MM.1S (cell line): ENCODE measurements at regions not wholly inside any gene's neighbourhood (a gene's known extent, or its start where the extent isn't known, plus 50 kb on each side); places are given as distances from the start of the nearest gene placed in this dataset.

Source experiments
- DNase-seq: peaks from one replicate; pipeline ENCODE4 v3.0.0-alpha.2; 2015
- H2AFZ ChIP-seq: fragments of 300-600 bp; sonication (generic); 2 replicates; pipeline ENCODE4 v1.6.0; 2016; ENCODE audit warnings: antibody characterized with exemption, low read length
- H3F3A ChIP-seq: fragments of 300-600 bp; sonication (generic); 2 replicates; pipeline ENCODE4 v1.6.1; 2016; ENCODE audit warnings: mild to moderate bottlenecking, antibody characterized with exemption, low read length, moderate library complexity, mixed read lengths; ENCODE audit not compliant: insufficient read depth
- H3K27ac ChIP-seq: fragments of 300-600 bp; sonication (generic); 2 replicates; pipeline ENCODE4 v1.5.1; 2016; ENCODE audit warnings: mild to moderate bottlenecking, low read length
- H3K27me3 ChIP-seq: fragments of 300-600 bp; sonication (generic); replicated peaks from 2 replicates; pipeline ENCODE4 v1.6.0; 2016; ENCODE audit warnings: low read length; ENCODE audit not compliant: insufficient read depth
- H3K36me3 ChIP-seq: fragments of 300-600 bp; sonication (generic); replicated peaks from 2 replicates; pipeline ENCODE4 v1.6.1; 2016; ENCODE audit warnings: mild to moderate bottlenecking, low read length, mixed read lengths; ENCODE audit not compliant: insufficient read depth
- H3K4me1 ChIP-seq: fragments of 300-600 bp; sonication (generic); 2 replicates; pipeline ENCODE4 v1.6.1; 2016; ENCODE audit warnings: low read length, mixed read lengths
- H3K4me2 ChIP-seq: fragments of 300-600 bp; sonication (generic); 2 replicates; pipeline ENCODE4 v1.6.0; 2016; ENCODE audit warnings: low read depth, low read length
- H3K4me3 ChIP-seq: fragments of 300-600 bp; sonication (generic); 2 replicates; pipeline ENCODE4 v1.5.1; 2016; ENCODE audit warnings: low read length, mixed read lengths
- H3K79me2 ChIP-seq: fragments of 300-600 bp; sonication (generic); 2 replicates; pipeline ENCODE4 v1.6.1; 2016; ENCODE audit warnings: mixed run types, low read length, mixed read lengths
- H3K9ac ChIP-seq: fragments of 300-600 bp; sonication (generic); 2 replicates; pipeline ENCODE4 v1.6.1; 2016; ENCODE audit warnings: low read length, mixed read lengths
- H3K9me2 ChIP-seq: fragments of 300-600 bp; sonication (generic); replicated peaks from 2 replicates; pipeline ENCODE4 v1.6.1; 2016; ENCODE audit warnings: mild to moderate bottlenecking, low read length, mixed read lengths; ENCODE audit not compliant: insufficient read depth
- H3K9me3 ChIP-seq: fragments of 300-600 bp; sonication (generic); replicated peaks from 2 replicates; pipeline ENCODE4 v1.6.1; 2016; ENCODE audit warnings: mild to moderate bottlenecking, low read length, mixed read lengths; ENCODE audit not compliant: insufficient read depth
- H4K20me1 ChIP-seq: fragments of 300-600 bp; sonication (generic); 2 replicates; pipeline ENCODE4 v1.6.1; 2016; ENCODE audit warnings: mild to moderate bottlenecking, low read length, moderate library complexity, mixed read lengths; ENCODE audit not compliant: insufficient read depth
- EZH2 ChIP-seq: fragments of 300-600 bp; sonication (generic); optimal IDR thresholded peaks from 2 replicates; pipeline ENCODE3; 2017; ENCODE audit warnings: low read depth, mild to moderate bottlenecking, antibody characterized with exemption, low read length, mixed read lengths
- EZH2phosphoT487 ChIP-seq: fragments of 300-600 bp; sonication (generic); IDR thresholded peaks from 2 replicates; pipeline ENCODE4 v1.6.1; 2018; ENCODE audit warnings: antibody characterized with exemption, low read length
- TF ChIP-seq, protein P1 (sequence below): fragments of 300-600 bp; sonication (generic); IDR thresholded peaks from 2 replicates; pipeline ENCODE4 v1.5.1; 2016; ENCODE audit warnings: antibody characterized with exemption, low read length, mixed read lengths

- H3K9ac ChIP-seq: no peak overlapping the region
- H3K4me2 ChIP-seq: no peak overlapping the region
- H3F3A ChIP-seq: no peaks in the 10 kb centered on the region
- no peaks in the 10 kb centered on the region for H3K4me1 ChIP-seq
- H3K9me2 ChIP-seq: no peaks in the 10 kb centered on the region
- no peaks in the 10 kb centered on the region for H4K20me1 ChIP-seq
- no peak for DNase-seq
- H3K27me3 ChIP-seq: no peaks in the 10 kb centered on the region
- no peaks in the 10 kb centered on the region for H3K79me2 ChIP-seq
- no peak overlapping the region for H3K4me3 ChIP-seq
- no peak overlapping the region for H3K27ac ChIP-seq
- H2AFZ ChIP-seq: no peak overlapping the region
- TF ChIP-seq, protein P1, sequence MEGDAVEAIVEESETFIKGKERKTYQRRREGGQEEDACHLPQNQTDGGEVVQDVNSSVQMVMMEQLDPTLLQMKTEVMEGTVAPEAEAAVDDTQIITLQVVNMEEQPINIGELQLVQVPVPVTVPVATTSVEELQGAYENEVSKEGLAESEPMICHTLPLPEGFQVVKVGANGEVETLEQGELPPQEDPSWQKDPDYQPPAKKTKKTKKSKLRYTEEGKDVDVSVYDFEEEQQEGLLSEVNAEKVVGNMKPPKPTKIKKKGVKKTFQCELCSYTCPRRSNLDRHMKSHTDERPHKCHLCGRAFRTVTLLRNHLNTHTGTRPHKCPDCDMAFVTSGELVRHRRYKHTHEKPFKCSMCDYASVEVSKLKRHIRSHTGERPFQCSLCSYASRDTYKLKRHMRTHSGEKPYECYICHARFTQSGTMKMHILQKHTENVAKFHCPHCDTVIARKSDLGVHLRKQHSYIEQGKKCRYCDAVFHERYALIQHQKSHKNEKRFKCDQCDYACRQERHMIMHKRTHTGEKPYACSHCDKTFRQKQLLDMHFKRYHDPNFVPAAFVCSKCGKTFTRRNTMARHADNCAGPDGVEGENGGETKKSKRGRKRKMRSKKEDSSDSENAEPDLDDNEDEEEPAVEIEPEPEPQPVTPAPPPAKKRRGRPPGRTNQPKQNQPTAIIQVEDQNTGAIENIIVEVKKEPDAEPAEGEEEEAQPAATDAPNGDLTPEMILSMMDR: no peak
- TF ChIP-seq EZH2phosphoT487 (no peak), EZH2 (no peak)
- H3K36me3 ChIP-seq: no peaks in the 10 kb centered on the region
- H3K9me3 ChIP-seq: no peaks in the 10 kb centered on the region
These were observed 155.4 kb downstream of the CARTPT start for GRCh38 chr5:71874521-71874920.

DNA sequence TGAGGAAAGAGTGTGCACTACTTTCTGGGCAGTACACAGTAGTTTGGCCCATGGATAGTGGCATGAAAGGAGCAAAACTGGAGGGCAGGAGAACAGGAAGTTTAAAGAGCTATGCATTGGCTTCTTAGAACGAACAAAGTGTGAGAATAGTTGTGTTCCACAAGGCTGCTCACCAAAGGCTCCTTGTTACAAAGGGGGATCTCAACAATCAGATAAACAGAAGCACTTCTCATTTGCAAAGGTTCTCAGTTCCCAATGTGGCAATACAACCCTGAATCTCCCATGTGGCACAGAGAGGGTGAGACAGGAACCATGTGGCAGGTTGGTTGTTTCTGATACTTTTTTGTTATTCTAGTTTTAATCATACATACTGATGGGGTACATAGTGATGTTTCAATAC is 158.4 kb downstream of the CARTPT start:
- DNase-seq: no peak

GRCh38 chr5:71880536-71880935 is 161.5 kb downstream of the CARTPT start:
- no peaks in the 10 kb centered on the region for H3K9me3 ChIP-seq
- no peaks in the 10 kb centered on the region for H3K36me3 ChIP-seq
- H3K4me1 ChIP-seq: no peaks in the 10 kb centered on the region
- no peak for DNase-seq
- H3K27me3 ChIP-seq: no peaks in the 10 kb centered on the region
- no peak overlapping the region for H3K9ac ChIP-seq
- no peak overlapping the region for H3K27ac ChIP-seq
- no peaks in the 10 kb centered on the region for H3F3A ChIP-seq
- TF ChIP-seq EZH2 (no peak), EZH2phosphoT487 (no peak)
- TF ChIP-seq, protein P1: no peak
- no peaks in the 10 kb centered on the region for H4K20me1 ChIP-seq
- H3K4me2 ChIP-seq: no peak overlapping the region
- H3K9me2 ChIP-seq: no peaks in the 10 kb centered on the region
- H3K4me3 ChIP-seq: no peak overlapping the region
- H3K79me2 ChIP-seq: no peaks in the 10 kb centered on the region
- no peak overlapping the region for H2AFZ ChIP-seq

More for the DNA sequence above, 158.4 kb downstream of the CARTPT start:
- H3F3A ChIP-seq: no peaks in the 10 kb centered on the region
- no peaks in the 10 kb centered on the region for H3K36me3 ChIP-seq
- H3K79me2 ChIP-seq: no peaks in the 10 kb centered on the region
- no peak overlapping the region for H3K27ac ChIP-seq
- TF ChIP-seq, protein P1: no peak
- TF ChIP-seq EZH2: no peak
- no peak for TF ChIP-seq EZH2phosphoT487
- no peaks in the 10 kb centered on the region for H4K20me1 ChIP-seq
- no peak overlapping the region for H2AFZ ChIP-seq
- no peak overlapping the region for H3K9ac ChIP-seq
- H3K4me3 ChIP-seq: no peak overlapping the region
- no peaks in the 10 kb centered on the region for H3K27me3 ChIP-seq
- no peaks in the 10 kb centered on the region for H3K4me1 ChIP-seq
- no peaks in the 10 kb centered on the region for H3K9me3 ChIP-seq
- H3K9me2 ChIP-seq: no peaks in the 10 kb centered on the region
- H3K4me2 ChIP-seq: no peak overlapping the region
